ENCODE measurements at regions not wholly inside any gene's neighbourhood (a gene's known extent, or its start where the extent isn't known, plus 50 kb on each side); places are given as distances from the start of the nearest gene placed in this dataset.

DNA sequence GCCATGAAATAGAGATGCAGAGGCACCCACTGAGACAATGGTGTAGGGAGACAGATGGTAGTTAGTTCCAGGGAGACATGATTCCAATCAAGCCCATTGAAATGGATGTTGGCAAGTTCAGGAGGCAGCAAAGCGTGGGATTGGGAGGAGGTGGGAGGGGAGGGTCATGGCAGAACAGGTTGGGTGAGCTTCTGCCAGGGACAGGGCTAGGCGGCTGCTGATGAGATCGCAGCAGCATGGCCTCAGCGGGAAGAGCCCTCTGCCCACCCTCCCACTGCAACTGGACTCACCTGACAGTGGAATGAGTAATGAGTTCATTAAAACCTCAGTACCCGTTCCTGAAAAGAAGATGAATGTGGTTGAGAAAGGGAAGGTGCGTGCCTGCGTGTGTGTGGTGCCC lies 418.2 kb downstream of the CDK5RAP2 start:
- no peak overlapping the region for H3K27ac Mint-ChIP-seq
- peaks cover 13% of the 10 kb centered on the region for H3K4me1 Mint-ChIP-seq
- H3K9me3 Mint-ChIP-seq, result peaks cover 4% of the 10 kb centered on the region
- no peaks in the 10 kb centered on the region for H3K27me3 Mint-ChIP-seq (ENCODE audit: low read depth, poor library complexity)
- no peak for DNase-seq
- H3K36me3 Mint-ChIP-seq (ENCODE audit: low read depth), result no peaks in the 10 kb centered on the region
- no peak overlapping the region for H3K4me3 Mint-ChIP-seq
- TF ChIP-seq, protein P1, sequence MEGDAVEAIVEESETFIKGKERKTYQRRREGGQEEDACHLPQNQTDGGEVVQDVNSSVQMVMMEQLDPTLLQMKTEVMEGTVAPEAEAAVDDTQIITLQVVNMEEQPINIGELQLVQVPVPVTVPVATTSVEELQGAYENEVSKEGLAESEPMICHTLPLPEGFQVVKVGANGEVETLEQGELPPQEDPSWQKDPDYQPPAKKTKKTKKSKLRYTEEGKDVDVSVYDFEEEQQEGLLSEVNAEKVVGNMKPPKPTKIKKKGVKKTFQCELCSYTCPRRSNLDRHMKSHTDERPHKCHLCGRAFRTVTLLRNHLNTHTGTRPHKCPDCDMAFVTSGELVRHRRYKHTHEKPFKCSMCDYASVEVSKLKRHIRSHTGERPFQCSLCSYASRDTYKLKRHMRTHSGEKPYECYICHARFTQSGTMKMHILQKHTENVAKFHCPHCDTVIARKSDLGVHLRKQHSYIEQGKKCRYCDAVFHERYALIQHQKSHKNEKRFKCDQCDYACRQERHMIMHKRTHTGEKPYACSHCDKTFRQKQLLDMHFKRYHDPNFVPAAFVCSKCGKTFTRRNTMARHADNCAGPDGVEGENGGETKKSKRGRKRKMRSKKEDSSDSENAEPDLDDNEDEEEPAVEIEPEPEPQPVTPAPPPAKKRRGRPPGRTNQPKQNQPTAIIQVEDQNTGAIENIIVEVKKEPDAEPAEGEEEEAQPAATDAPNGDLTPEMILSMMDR (IDR thresholded peaks at IDR 0.05), result no peak

DNA sequence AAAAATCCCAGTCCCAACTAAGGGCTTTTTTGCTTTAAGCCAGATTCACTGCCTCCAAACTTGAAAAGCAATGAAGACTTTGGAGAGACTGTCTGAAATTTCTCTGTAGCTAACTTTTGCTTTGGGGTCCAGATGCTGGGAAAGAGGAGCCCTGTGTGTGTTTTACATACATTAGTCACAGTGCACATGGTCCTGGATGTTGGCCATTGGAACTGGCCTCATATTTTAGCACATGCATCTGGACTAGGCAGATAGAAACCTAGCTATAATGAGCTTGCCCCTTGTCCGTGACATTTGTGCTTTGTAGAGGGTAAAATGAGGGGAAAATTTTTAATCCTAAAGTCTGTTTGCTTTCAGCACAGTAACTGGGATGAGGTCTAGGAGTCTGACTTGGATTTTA lies 421.7 kb downstream of the CDK5RAP2 start:
- peaks cover 13% of the 10 kb centered on the region for H3K4me1 Mint-ChIP-seq

DNA sequence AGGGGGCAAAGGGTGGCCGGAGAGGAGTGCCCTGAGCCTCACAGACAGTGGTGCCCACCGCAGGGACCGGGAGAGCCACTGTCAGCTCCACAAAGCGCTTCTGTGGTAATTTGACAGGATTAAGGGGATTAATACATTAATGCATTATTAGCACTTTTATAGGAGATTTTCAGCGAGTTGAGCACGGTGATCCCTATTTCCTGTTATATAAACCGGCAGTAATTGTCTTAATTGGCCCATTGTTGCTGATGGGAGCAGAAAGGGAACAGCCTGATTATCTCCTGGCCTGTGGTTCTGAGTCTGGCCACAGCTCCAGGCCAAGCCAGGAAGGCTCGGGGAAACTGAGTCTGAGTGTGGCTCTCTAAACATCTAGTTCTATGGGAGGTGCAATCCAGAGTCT lies 423.6 kb downstream of the CDK5RAP2 start:
- Mint-ChIP-seq H3K27ac (no peak overlapping the region), H3K9me3 (peaks cover 4% of the 10 kb centered on the region), H3K4me3 (no peak overlapping the region), H3K4me1 (peaks cover 17% of the 10 kb centered on the region), H3K36me3 (ENCODE audit: low read depth) (no peaks in the 10 kb centered on the region), H3K27me3 (ENCODE audit: low read depth, poor library complexity) (peaks cover 6% of the 10 kb centered on the region)
- DNase-seq, result no peak
- TF ChIP-seq, protein P1 (IDR thresholded peaks at IDR 0.05), result no peak

More for the DNA sequence above, 421.7 kb downstream of the CDK5RAP2 start:
- TF ChIP-seq, protein P1 (IDR thresholded peaks at IDR 0.05), result no peak
- no peak for DNase-seq
- Mint-ChIP-seq H3K36me3 (ENCODE audit: low read depth) (no peaks in the 10 kb centered on the region), H3K9me3 (peaks cover 4% of the 10 kb centered on the region), H3K27me3 (ENCODE audit: low read depth, poor library complexity) (peaks cover 6% of the 10 kb centered on the region), H3K27ac (no peak overlapping the region), H3K4me3 (no peak overlapping the region)

DNA sequence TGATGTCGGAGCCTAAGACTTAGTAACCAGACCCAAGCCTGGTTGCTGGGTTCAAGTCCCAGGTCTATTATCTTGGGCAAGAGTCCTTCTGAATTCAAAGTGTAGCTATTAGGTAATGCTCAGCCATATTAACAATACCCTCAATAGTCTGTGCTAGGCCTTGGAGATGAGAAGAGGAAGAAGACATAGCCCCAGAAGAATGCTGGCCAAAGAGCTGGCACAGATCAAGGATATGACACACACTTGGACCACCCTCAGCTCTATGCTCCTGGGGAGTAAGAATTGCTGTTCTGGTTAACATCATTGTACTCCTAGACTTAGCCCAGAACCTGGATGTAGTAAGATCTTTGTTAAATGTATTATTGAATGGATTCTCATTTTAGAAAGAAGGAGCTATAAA lies 426.7 kb downstream of the CDK5RAP2 start:
- Mint-ChIP-seq H3K27me3 (ENCODE audit: low read depth, poor library complexity) (peaks cover 9% of the 10 kb centered on the region), H3K27ac (no peak overlapping the region), H3K4me3 (no peak overlapping the region), H3K9me3 (no peaks in the 10 kb centered on the region), H3K36me3 (ENCODE audit: low read depth) (no peaks in the 10 kb centered on the region), H3K4me1 (peaks cover 21% of the 10 kb centered on the region)
- DNase-seq, result no peak
- TF ChIP-seq, protein P1 (IDR thresholded peaks at IDR 0.05), result no peak

DNA sequence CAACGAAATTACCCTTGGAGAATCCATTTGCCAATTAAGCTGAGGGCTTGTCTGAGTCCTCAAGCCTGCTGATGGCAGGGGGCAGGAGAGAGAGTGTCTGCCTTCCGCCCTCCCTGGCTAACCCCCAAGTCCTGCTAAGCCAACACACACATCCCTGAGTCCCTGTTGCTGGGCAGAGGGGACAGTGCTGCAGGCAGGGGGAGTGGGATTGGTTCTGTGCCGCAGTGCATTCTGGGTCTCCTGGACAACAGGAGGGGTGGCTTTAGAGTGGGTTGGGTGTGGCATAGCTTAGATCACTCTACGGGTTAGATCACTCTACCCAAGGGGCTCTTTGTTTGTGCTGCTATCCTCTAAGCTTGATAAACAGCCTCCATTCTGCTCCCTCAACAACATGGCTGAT lies 427.7 kb downstream of the CDK5RAP2 start:
- Mint-ChIP-seq H3K4me3 (no peak overlapping the region), H3K27ac (no peak overlapping the region), H3K4me1 (peaks cover 22% of the 10 kb centered on the region), H3K27me3 (ENCODE audit: low read depth, poor library complexity) (peaks cover 9% of the 10 kb centered on the region), H3K36me3 (ENCODE audit: low read depth) (no peaks in the 10 kb centered on the region), H3K9me3 (no peaks in the 10 kb centered on the region)
- TF ChIP-seq, protein P1 (IDR thresholded peaks at IDR 0.05), result no peak
- DNase-seq, result peak; percentile 8

DNA sequence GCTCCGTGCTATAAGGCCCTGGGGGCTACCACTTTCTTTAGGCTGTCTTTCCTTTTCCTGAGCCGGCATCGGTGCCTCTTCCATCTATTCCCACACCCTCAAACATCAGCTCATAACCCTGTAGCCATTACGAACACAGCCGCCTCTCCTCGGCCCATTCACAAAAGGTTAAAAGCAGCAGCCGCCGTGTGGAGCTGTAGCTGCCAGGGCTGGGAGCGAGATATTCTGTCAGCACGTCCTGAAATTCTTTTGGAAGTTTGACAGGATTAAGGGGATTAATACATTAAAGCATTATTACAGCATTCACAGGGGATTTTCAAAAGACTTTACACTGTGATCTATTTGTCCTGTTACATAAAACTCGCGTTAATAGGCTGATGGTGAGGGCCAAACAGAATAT lies 428.2 kb downstream of the CDK5RAP2 start:
- Mint-ChIP-seq H3K4me1 (peaks cover 25% of the 10 kb centered on the region), H3K27me3 (ENCODE audit: low read depth, poor library complexity) (peaks cover 9% of the 10 kb centered on the region)

More for the DNA sequence above, 428.2 kb downstream of the CDK5RAP2 start:
- TF ChIP-seq, protein P1 (IDR thresholded peaks at IDR 0.05), result no peak
- H3K9me3 Mint-ChIP-seq, result no peaks in the 10 kb centered on the region
- DNase-seq, result no peak
- no peak overlapping the region for H3K27ac Mint-ChIP-seq
- no peak overlapping the region for H3K4me3 Mint-ChIP-seq
- no peaks in the 10 kb centered on the region for H3K36me3 Mint-ChIP-seq (ENCODE audit: low read depth)

All from nephron progenitor cell (in vitro differentiated cells).